H1 (cell line): ENCODE measurements at regions not wholly inside any gene's neighbourhood (a gene's known extent, or its start where the extent isn't known, plus 50 kb on each side); places are given as distances from the start of the nearest gene placed in this dataset.

ENCODE experiments used
- CTCF ChIA-PET: fragments of 300-600 bp; sonication (Branson Sonifier 250); formaldehyde crosslinking; loops from one replicate; lab custom pipeline; 2021; ENCODE audit not compliant: partially characterized antibody; lab: Charles Lee
- POLR2A ChIA-PET: fragments of 300-600 bp; sonication (Branson Sonifier 250); formaldehyde crosslinking; loops from one replicate; lab custom pipeline; 2021; ENCODE audit warnings: inconsistent platforms; ENCODE audit not compliant: partially characterized antibody; lab: Charles Lee
- DNase-seq, 2 experiments: peaks; one replicate each; pipeline versions ENCODE4 v3.0.0 to v3.0.0-alpha.2; 2010 to 2022; ENCODE audit warnings: low spot score in 2 of 2, low read depth in 1 of 2, mixed read lengths in 1 of 2
- FAIRE-seq: peaks from 2 replicates; lab custom pipeline; 2011; peaks lifted over from hg19 to GRCh38; lab: Jason Lieb, UNC
- H2AFZ ChIP-seq: 2 replicates; pipeline ENCODE4 v1.8.1; 2012; ENCODE audit warnings: low read length, inconsistent platforms
- H2AK5ac ChIP-seq: 2 replicates; pipeline ENCODE4 v1.6.1; 2013; ENCODE audit warnings: low read depth, low read length
- H2BK120ac ChIP-seq: replicated peaks from 2 replicates; pipeline ENCODE3; 2013; ENCODE audit warnings: low read depth, low read length, inconsistent platforms
- H2BK12ac ChIP-seq: 2 replicates; pipeline ENCODE4 v1.6.1; 2013; ENCODE audit warnings: low read depth, low read length
- H2BK15ac ChIP-seq: 2 replicates; pipeline ENCODE4 v1.6.1; 2013; ENCODE audit warnings: low read length
- H2BK20ac ChIP-seq: 2 replicates; pipeline ENCODE4 v1.6.1; 2013; ENCODE audit warnings: low read length
- H2BK5ac ChIP-seq: 2 replicates; pipeline ENCODE4 v1.6.1; 2013; ENCODE audit warnings: low read depth, low read length
- H3K14ac ChIP-seq: 2 replicates; pipeline ENCODE4 v1.6.1; 2013; ENCODE audit warnings: inconsistent platforms; ENCODE audit not compliant: insufficient read length
- H3K18ac ChIP-seq: 2 replicates; pipeline ENCODE4 v1.6.1; 2013; ENCODE audit warnings: low read length; ENCODE audit errors: extremely low read depth
- H3K23ac ChIP-seq: 2 replicates; pipeline ENCODE4 v1.6.1; 2013; ENCODE audit warnings: inconsistent platforms; ENCODE audit not compliant: insufficient read length
- H3K23me2 ChIP-seq: 2 replicates; pipeline ENCODE4 v1.6.1; 2013; ENCODE audit warnings: low read depth, low read length
- H3K27ac ChIP-seq: 2 replicates; pipeline ENCODE4 v1.6.1; 2011; ENCODE audit warnings: low read depth, low read length, inconsistent platforms
- H3K27me3 ChIP-seq, 4 experiments: replicated peaks in 1 of 4; 1 replicate in 1 of 4; 2 replicates in 3 of 4; pipeline versions ENCODE4 v1.6.1 to v1.8.1; 2011 to 2013; ENCODE audit warnings: low read length in 3 of 4, mild to moderate bottlenecking in 3 of 4, inconsistent platforms in 2 of 4, mixed read lengths in 2 of 4, moderate library complexity in 1 of 4; ENCODE audit not compliant: control insufficient read depth in 3 of 4, insufficient read depth in 3 of 4; ENCODE audit errors: extremely low read depth in 1 of 4
- H3K36me3 ChIP-seq, 4 experiments: 2 replicates each; pipeline versions ENCODE4 v1.6.1 to v1.8.1; 2011 to 2013; ENCODE audit warnings: mild to moderate bottlenecking in 4 of 4, low read length in 3 of 4, moderate library complexity in 2 of 4, control low read depth in 1 of 4, inconsistent platforms in 1 of 4; ENCODE audit not compliant: insufficient read depth in 4 of 4, control insufficient read depth in 2 of 4
- H3K4ac ChIP-seq: replicated peaks from 2 replicates; pipeline ENCODE3; 2013; ENCODE audit warnings: low read length, low read depth, mixed read lengths, inconsistent platforms; ENCODE audit not compliant: insufficient read length
- H3K4me1 ChIP-seq, 4 experiments: replicated peaks in 1 of 4; 1 replicate in 1 of 4; 2 replicates in 3 of 4; pipeline versions ENCODE4 v1.6.1 to v1.8.1; 2011 to 2013; ENCODE audit warnings: low read length in 3 of 4, inconsistent platforms in 2 of 4, mixed read lengths in 1 of 4; ENCODE audit not compliant: insufficient read depth in 4 of 4, control insufficient read depth in 3 of 4
- H3K4me2 ChIP-seq, 2 experiments: 2 replicates each; pipeline versions ENCODE4 v1.6.1 to v1.8.1; 2011 to 2013; ENCODE audit warnings: low read depth in 2 of 2, low read length in 2 of 2, control low read depth in 1 of 2, inconsistent platforms in 1 of 2, mild to moderate bottlenecking in 1 of 2; ENCODE audit not compliant: insufficient read depth in 1 of 2
- H3K4me3 ChIP-seq, 4 experiments: fragments of 200-600, 300-600 bp in 1 of 4; sonication (generic), shearing (Covaris generic), sonication (Bioruptor Twin) in 1 of 4; 2 replicates each; pipeline versions ENCODE4 v1.5.1 to v1.8.1; 2011 to 2016; ENCODE audit warnings: low read length in 4 of 4, low read depth in 3 of 4, control low read depth in 2 of 4, inconsistent platforms in 2 of 4, mild to moderate bottlenecking in 2 of 4, mixed read lengths in 1 of 4, moderate library complexity in 1 of 4; ENCODE audit not compliant: insufficient read depth in 2 of 4; ENCODE audit errors: extremely low read depth in 1 of 4
- H3K56ac ChIP-seq: replicated peaks from 2 replicates; pipeline ENCODE3; 2013; ENCODE audit warnings: low read depth, mild to moderate bottlenecking, mixed read lengths, low read length, inconsistent platforms; ENCODE audit not compliant: insufficient read length
- H3K79me1 ChIP-seq: 2 replicates; pipeline ENCODE4 v1.6.1; 2013; ENCODE audit warnings: low read depth, low read length, control low read depth
- H3K79me2 ChIP-seq, 2 experiments: 2 replicates each; pipeline versions ENCODE4 v1.6.1 to v1.8.1; 2012 to 2013; ENCODE audit warnings: low read length in 2 of 2, mild to moderate bottlenecking in 2 of 2, inconsistent platforms in 1 of 2; ENCODE audit not compliant: insufficient read depth in 2 of 2, control insufficient read depth in 1 of 2
- H3K9ac ChIP-seq, 4 experiments: replicated peaks in 1 of 4; 1 replicate in 1 of 4; 2 replicates in 3 of 4; pipeline versions ENCODE4 v1.6.1 to v1.8.1; 2011 to 2013; ENCODE audit warnings: low read depth in 3 of 4, low read length in 3 of 4, control low read depth in 2 of 4, mild to moderate bottlenecking in 2 of 4, moderate library complexity in 2 of 4, inconsistent platforms in 1 of 4; ENCODE audit errors: extremely low read depth in 1 of 4
- H3K9me3 ChIP-seq, 2 experiments: 2 replicates each; pipeline versions ENCODE4 v1.6.1 to v1.8.1; 2012 to 2013; ENCODE audit warnings: mild to moderate bottlenecking in 2 of 2, moderate library complexity in 2 of 2, control low read depth in 1 of 2, inconsistent platforms in 1 of 2, low read depth in 1 of 2, low read length in 1 of 2, mixed read lengths in 1 of 2; ENCODE audit not compliant: insufficient read depth in 2 of 2
- H4K20me1 ChIP-seq, 2 experiments: replicated peaks in 1 of 2; 2 replicates each; pipeline versions ENCODE3 to v1.8.1; 2011 to 2013; ENCODE audit warnings: inconsistent platforms in 2 of 2, low read length in 2 of 2, mild to moderate bottlenecking in 1 of 2; ENCODE audit not compliant: insufficient read depth in 2 of 2, control insufficient read depth in 1 of 2
- H4K5ac ChIP-seq: 2 replicates; pipeline ENCODE4 v1.6.1; 2013; ENCODE audit warnings: low read length, low read depth, mixed read lengths, inconsistent platforms; ENCODE audit not compliant: insufficient read length
- H4K8ac ChIP-seq: 2 replicates; pipeline ENCODE4 v1.8.0; 2013; ENCODE audit warnings: mild to moderate bottlenecking, moderate library complexity, low read length, inconsistent platforms; ENCODE audit not compliant: insufficient read depth; ENCODE audit errors: extremely low read depth
- H4K91ac ChIP-seq: replicated peaks from 2 replicates; pipeline ENCODE3; 2013; ENCODE audit warnings: low read length, mixed read lengths, inconsistent platforms; ENCODE audit not compliant: insufficient read length
- EGR1 ChIP-seq: IDR thresholded peaks from 2 replicates; pipeline ENCODE4 v1.6.1; 2011; ENCODE audit warnings: low read depth, low read length, borderline replicate concordance
- WGBS, 2 experiments: shearing (Covaris generic) in 1 of 2; methylation state at CpG; one replicate each; pipeline versions ENCODE4 v1.1.6 to v1.1.7; 2013 to 2015; ENCODE audit warnings: low lambda C conversion rate in 2 of 2, mixed read lengths in 2 of 2, inconsistent platforms in 1 of 2, low coverage in 1 of 2, missing lambda C conversion rate in 1 of 2; ENCODE audit not compliant: insufficient replicate concordance in 2 of 2, insufficient coverage in 1 of 2, insufficient read length in 1 of 2; ENCODE audit errors: extremely low coverage in 1 of 2, missing lambda C conversion rate in 1 of 2; 5-methylcytosine and 5-hydroxymethylcytosine counted together

DNA sequence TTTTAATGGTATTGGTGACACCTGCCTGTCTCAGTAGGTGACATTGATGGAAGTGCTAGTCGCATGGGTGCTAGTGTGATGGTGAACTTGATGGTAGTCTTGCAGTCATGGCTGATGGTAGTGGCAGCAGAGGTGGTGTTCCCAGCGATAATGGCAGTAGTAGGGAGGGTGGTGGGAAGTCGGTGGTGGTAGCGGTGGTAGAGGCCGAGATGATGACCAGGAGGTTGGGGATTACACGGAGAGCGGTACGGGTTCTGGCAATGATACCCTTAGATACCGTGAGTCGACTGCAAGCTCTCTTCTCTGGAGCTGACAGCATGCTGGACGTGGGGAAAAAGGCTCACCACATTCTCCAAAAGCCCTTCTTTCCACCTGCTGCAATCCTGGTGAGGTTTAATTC lies 99.4 kb upstream of the SLC2A1 start:
- Histone ChIP-seq H3K9me3 (no peaks in the 10 kb centered on the region), H3K4me2 (no peak overlapping the region), H2BK12ac (peak overlapping the region; percentile 99; the same call in 1 of the 2 replicates), H2BK120ac (no peak overlapping the region), H3K79me1 (no peaks in the 10 kb centered on the region), H2BK20ac (peak overlapping the region; percentile 97), H3K56ac (no peak overlapping the region), H2BK15ac (peak overlapping the region; percentile 100), H4K91ac (peak overlapping the region; percentile 86), H3K27me3 (no peaks in the 10 kb centered on the region), H3K23ac (no peak overlapping the region), H3K4me3 (no peak overlapping the region), H4K8ac (no peak overlapping the region; the same call in 1 of the 2 replicates), H3K9ac (no peak overlapping the region), H4K20me1 (no peaks in the 10 kb centered on the region), H3K36me3 (no peaks in the 10 kb centered on the region), H3K79me2 (no peaks in the 10 kb centered on the region), H2BK5ac (no peak overlapping the region), H3K18ac (peak overlapping the region; percentile 62; the same call in 1 of the 2 replicates), H3K4ac (peak overlapping the region; percentile 61), H3K27ac (no peak overlapping the region)
- POLR2A ChIA-PET: interaction anchor here (0.8 to 1.7 kb wide), 4 partner anchors 9 to 103 kb away, joined by 3 to 11 read pairs (median 4); no protein-coding TSS in a partner anchor
- CTCF ChIA-PET: interaction anchor here (0.9 to 1.7 kb wide), 4 partner anchors 9 to 287 kb away, joined by 3 to 7 read pairs (median 6); no protein-coding TSS in a partner anchor
- FAIRE-seq: no peak
- WGBS, 2 experiments: 88% methylated on average over 11 of the region's 11 CpGs; no CpG with 5 or more reads in 1 of the 2 experiments
- no peak for TF ChIP-seq EGR1
- TF ChIP-seq, all 59 proteins: peak for 0
- Histone ChIP-seq H3K4me1 (peaks cover 0 to 11% (median 7%) of the 10 kb centered on the region in 4 experiments; a peak in 5 of 7 replicates), H2AFZ (peak overlapping the region; percentile 30; the same call in 1 of the 2 replicates), H2AK5ac (peak overlapping the region; percentile 99), H4K5ac (no peak overlapping the region), H3K14ac (no peak overlapping the region), H3K23me2 (peaks cover 5% of the 10 kb centered on the region)
- DNase-seq: no peak
